ENCODE measurements at regions not wholly inside any gene's neighbourhood (a gene's known extent, or its start where the extent isn't known, plus 50 kb on each side); places are given as distances from the start of the nearest gene placed in this dataset.

DNA sequence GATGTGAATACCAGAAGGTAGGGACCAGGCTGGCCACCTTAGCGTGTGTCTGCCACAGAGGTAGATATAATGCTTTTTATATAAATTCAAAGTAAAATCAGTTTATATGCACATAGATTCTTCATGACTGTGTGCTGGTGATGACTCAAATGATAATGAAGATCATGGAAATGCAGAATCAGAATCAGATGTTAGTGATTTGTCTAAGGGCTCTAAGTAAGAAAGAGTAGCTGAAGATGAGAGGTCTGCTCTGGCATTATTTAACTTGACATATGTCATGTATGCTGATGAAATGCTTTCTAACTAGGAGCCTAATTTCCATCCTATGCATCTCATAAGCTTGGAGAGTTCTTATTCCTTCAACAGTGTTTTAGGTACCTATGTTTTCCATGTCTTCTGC is 50.3 kb upstream of the DPH6 start:
- H3K4me3 ChIP-seq (ENCODE audit: low read depth, low read length) = no peak overlapping the region
- no peaks in the 10 kb centered on the region for H3K9me3 ChIP-seq
- TF ChIP-seq, protein P1, sequence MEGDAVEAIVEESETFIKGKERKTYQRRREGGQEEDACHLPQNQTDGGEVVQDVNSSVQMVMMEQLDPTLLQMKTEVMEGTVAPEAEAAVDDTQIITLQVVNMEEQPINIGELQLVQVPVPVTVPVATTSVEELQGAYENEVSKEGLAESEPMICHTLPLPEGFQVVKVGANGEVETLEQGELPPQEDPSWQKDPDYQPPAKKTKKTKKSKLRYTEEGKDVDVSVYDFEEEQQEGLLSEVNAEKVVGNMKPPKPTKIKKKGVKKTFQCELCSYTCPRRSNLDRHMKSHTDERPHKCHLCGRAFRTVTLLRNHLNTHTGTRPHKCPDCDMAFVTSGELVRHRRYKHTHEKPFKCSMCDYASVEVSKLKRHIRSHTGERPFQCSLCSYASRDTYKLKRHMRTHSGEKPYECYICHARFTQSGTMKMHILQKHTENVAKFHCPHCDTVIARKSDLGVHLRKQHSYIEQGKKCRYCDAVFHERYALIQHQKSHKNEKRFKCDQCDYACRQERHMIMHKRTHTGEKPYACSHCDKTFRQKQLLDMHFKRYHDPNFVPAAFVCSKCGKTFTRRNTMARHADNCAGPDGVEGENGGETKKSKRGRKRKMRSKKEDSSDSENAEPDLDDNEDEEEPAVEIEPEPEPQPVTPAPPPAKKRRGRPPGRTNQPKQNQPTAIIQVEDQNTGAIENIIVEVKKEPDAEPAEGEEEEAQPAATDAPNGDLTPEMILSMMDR (IDR thresholded peaks at IDR 0.05; ENCODE audit: low read depth, low read length) = no peak
- no peak for DNase-seq
- H3K27me3 ChIP-seq = no peaks in the 10 kb centered on the region
- no peaks in the 10 kb centered on the region for H3K36me3 ChIP-seq
- no peaks in the 10 kb centered on the region; the same call in 1 of the 2 replicates for H3K4me1 ChIP-seq

DNA sequence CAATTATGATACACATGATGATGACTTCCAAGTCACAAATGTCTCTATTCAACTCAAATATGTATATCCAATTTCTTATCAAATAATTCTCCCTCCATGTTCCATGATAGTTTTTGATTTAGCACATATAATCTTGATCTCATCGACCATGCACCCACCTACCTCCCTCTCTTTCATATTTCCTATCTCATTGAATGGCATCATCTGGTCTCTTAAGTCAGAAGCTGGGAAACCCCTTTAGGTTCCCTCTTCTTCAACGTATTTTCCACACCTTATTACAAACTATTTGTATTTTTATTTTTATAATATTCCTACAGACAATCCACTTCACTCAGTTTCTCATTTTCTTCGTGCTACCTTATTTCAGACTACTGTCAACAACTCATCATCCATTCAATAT is 56.9 kb upstream of the DPH6 start:
- H3K9me3 ChIP-seq = no peaks in the 10 kb centered on the region
- H3K4me1 ChIP-seq = peaks cover 13% of the 10 kb centered on the region
- no peaks in the 10 kb centered on the region for H3K27me3 ChIP-seq
- H3K4me3 ChIP-seq (ENCODE audit: low read depth, low read length) = no peak overlapping the region
- DNase-seq = no peak
- TF ChIP-seq, protein P1 (IDR thresholded peaks at IDR 0.05; ENCODE audit: low read depth, low read length) = no peak
- no peaks in the 10 kb centered on the region for H3K36me3 ChIP-seq

DNA sequence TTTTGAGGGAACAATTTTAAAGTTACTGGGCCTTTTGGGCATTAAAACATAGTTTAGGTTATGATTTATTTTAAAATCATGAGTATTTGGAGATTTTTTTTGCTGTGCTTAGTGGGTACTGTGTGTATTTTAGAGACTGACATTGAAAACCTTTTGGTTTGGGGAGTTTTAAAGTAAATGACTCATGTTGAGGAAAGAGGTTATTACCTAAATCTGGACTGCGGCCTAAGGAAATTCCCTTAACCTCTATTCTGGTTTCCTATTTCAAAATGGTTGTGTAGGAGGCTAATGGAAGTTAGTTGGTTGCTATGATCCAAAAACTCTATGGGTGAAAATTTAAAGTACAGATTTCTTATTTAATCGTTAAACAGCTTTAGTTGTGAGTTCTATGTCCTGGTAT is 57.3 kb upstream of the DPH6 start:
- DNase-seq = no peak
- Histone ChIP-seq H3K4me3 (ENCODE audit: low read depth, low read length) (no peak overlapping the region), H3K4me1 (peaks cover 13% of the 10 kb centered on the region), H3K36me3 (no peaks in the 10 kb centered on the region), H3K9me3 (no peaks in the 10 kb centered on the region), H3K27me3 (no peaks in the 10 kb centered on the region)
- TF ChIP-seq, protein P1 (IDR thresholded peaks at IDR 0.05; ENCODE audit: low read depth, low read length) = no peak

GRCh38 chr15:35603856-35604255 is 57.9 kb upstream of the DPH6 start:
- peaks cover 13% of the 10 kb centered on the region for H3K4me1 ChIP-seq
- TF ChIP-seq, protein P1 (IDR thresholded peaks at IDR 0.05; ENCODE audit: low read depth, low read length) = no peak
- H3K36me3 ChIP-seq = no peaks in the 10 kb centered on the region
- no peak for DNase-seq
- no peak overlapping the region for H3K4me3 ChIP-seq (ENCODE audit: low read depth, low read length)
- H3K27me3 ChIP-seq = no peaks in the 10 kb centered on the region
- no peaks in the 10 kb centered on the region for H3K9me3 ChIP-seq

DNA sequence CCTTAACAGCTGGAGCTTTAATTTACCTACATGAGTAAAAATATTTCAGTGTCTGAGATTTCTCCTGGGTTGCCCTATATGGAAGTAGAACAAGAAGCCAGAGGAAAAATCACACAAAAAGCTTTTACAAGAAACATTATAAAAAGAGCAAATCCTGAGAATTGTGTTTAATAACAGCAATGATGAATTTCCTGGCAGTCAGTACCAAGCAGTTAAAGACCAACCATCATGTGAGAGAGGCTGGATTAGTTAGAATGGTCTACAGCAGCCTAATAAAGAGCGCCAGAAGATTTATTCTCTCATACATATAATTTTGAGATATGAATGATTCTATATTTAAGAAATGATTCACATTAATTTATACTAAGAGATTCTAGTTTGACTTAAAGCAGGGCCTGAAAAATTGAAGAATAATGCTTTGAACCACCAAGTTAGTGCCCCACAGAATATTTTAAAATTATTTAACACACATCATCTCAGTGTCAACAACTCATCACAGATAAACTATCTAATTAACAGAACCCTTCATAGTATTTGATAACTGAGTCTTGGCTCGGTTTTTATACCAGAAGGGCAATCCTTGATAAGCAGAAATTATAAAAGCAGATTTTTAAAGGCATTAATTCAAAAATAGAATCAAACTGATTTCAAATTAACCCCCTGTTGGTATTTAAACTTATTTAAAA is 59.9 kb upstream of the DPH6 start:
- no peak for DNase-seq

GRCh38 chr15:35606450-35606779 is 60.5 kb upstream of the DPH6 start:
- Histone ChIP-seq H3K27me3 (no peaks in the 10 kb centered on the region), H3K9me3 (no peaks in the 10 kb centered on the region), H3K36me3 (no peaks in the 10 kb centered on the region), H3K4me1 (peaks cover 13% of the 10 kb centered on the region), H3K4me3 (ENCODE audit: low read depth, low read length) (no peak overlapping the region)
- DNase-seq = no peak
- TF ChIP-seq, protein P1 (IDR thresholded peaks at IDR 0.05; ENCODE audit: low read depth, low read length) = no peak

More for the DNA sequence above, 59.9 kb upstream of the DPH6 start:
- TF ChIP-seq, protein P1 (IDR thresholded peaks at IDR 0.05; ENCODE audit: low read depth, low read length) = no peak
- Histone ChIP-seq H3K36me3 (no peaks in the 10 kb centered on the region), H3K27me3 (no peaks in the 10 kb centered on the region), H3K9me3 (no peaks in the 10 kb centered on the region), H3K4me3 (ENCODE audit: low read depth, low read length) (no peak overlapping the region), H3K4me1 (peaks cover 13% of the 10 kb centered on the region)

Data from BE2C (cell line).